Heart left ventricle (tissue), 16 donors: ENCODE measurements at regions not wholly inside any gene's neighbourhood (a gene's known extent, or its start where the extent isn't known, plus 50 kb on each side); places are given as distances from the start of the nearest gene placed in this dataset.

Experiments used
- ATAC-seq, 4 donors: fragments of 200-7000 bp; cut with Tn5 transposase; one replicate each; pipeline ENCODE4 v1.9.1; 2020 to 2022; ENCODE audit warnings: moderate library complexity in 4 of 4, mild to moderate bottlenecking in 3 of 4, moderate number of reproducible peaks in 1 of 4
- DNase-seq, 5 donors: peaks; one replicate each; pipeline ENCODE4 v3.0.0-alpha.2; 2020
- H3K27ac ChIP-seq, 12 donors: fragments of 200-600 bp; sonication (generic) in 4 of 12; one replicate each; pipeline versions ENCODE4 v1.5.0 to v1.8.0; 2016 to 2022; ENCODE audit warnings: mild to moderate bottlenecking in 2 of 12
- H3K27me3 ChIP-seq, 9 donors: fragments of 200-600 bp; sonication (generic) in 2 of 9; one replicate each; pipeline versions ENCODE4 v1.5.1 to v1.8.0; 2016 to 2022; ENCODE audit warnings: mild to moderate bottlenecking in 3 of 9
- H3K36me3 ChIP-seq, 9 donors: fragments of 200-600 bp; sonication (generic) in 2 of 9; one replicate each; pipeline versions ENCODE4 v1.5.0 to v1.8.0; 2018 to 2022; ENCODE audit warnings: mild to moderate bottlenecking in 2 of 9
- H3K4me1 ChIP-seq, 12 donors: fragments of 200-600 bp; sonication (generic) in 4 of 12; one replicate each; pipeline versions ENCODE4 v1.5.0 to v1.8.0; 2016 to 2022; ENCODE audit warnings: mild to moderate bottlenecking in 3 of 12
- H3K4me3 ChIP-seq, 12 donors: fragments of 200-600 bp; sonication (generic) in 4 of 12; one replicate each; pipeline versions ENCODE4 v1.5.0 to v1.8.0; 2017 to 2022; ENCODE audit warnings: mild to moderate bottlenecking in 9 of 12, moderate library complexity in 4 of 12
- H3K9me3 ChIP-seq, 12 donors: fragments of 200-600 bp; sonication (generic) in 4 of 12; one replicate each; pipeline versions ENCODE4 v1.5.0 to v1.8.0; 2016 to 2022; ENCODE audit warnings: mild to moderate bottlenecking in 1 of 12
- POLR2A ChIP-seq, 2 donors: fragments of 450-650 bp; IDR thresholded peaks; one replicate each; pipeline ENCODE4 v1.6.1; 2017; ENCODE audit warnings: antibody characterized with exemption in 2 of 2, mild to moderate bottlenecking in 2 of 2, moderate library complexity in 2 of 2
- WGBS, 4 donors: extraction: QIAGEN DNeasy Blood & Tissue Kit in 2 of 4; methylation state at CpG; one replicate each; pipeline versions ENCODE4 v1.1.5 to v1.1.7; 2013 to 2018; 5-methylcytosine and 5-hydroxymethylcytosine counted together
- intact Hi-C, 10 donors: fragments of 100-400 bp; cut with DNase I; formaldehyde crosslinking; loops; one replicate each; pipeline versions ENCODE4 v1.11.1 to v1.14.2; 2022
- TF ChIP-seq, protein P1 (sequence below), 12 donors: fragments of 200-600 bp; sonication (generic) in 4 of 12; IDR thresholded peaks; one replicate each; pipeline versions ENCODE4 v1.5.0 to v1.8.0; 2018 to 2022; ENCODE audit warnings: antibody characterized with exemption in 12 of 12, mild to moderate bottlenecking in 5 of 12
- donor health status: ischemic (EF 13 %, LVEDD 7.1; RV severe dilation, severe dysfunction).
- donor health status: healthy with polysubstance abuse.
- donor health status: DM: no; HTN: yes; CAD: no.
- donor health status: DM: no; HTN: no; CAD: no.
- donor health status: ischemic (EF 25% LVEDD 6.9; RV normal size, moderate dysfunction).
- donor health status: ischemic (EF 25% LVEDD 5.7; RV mildly dilated, moderate dysfunction).
- donor health status: healthy.
- donor health status: DM: yes; HTN: yes; CAD: no.
- donor health status: ischemic (EF 35%, LVEDD 5.7; RV mildly dilated, moderate dysfunction).
- donor health status: nonischemic (EF 11% LVEDD 7.7; RV severe dilation, severe dysfunction).
- donor health status: DM: yes; HTN: yes; CAD: no.
- donor health status: PGD.
- donor health status: ischemic (EF 29% LVEDD 5.4; RV normal size, mild dysfunction).
- donor health status: nonischemic (EF 23%, LVEDD 6.1; RV moderate dilation, normal function).

DNA sequence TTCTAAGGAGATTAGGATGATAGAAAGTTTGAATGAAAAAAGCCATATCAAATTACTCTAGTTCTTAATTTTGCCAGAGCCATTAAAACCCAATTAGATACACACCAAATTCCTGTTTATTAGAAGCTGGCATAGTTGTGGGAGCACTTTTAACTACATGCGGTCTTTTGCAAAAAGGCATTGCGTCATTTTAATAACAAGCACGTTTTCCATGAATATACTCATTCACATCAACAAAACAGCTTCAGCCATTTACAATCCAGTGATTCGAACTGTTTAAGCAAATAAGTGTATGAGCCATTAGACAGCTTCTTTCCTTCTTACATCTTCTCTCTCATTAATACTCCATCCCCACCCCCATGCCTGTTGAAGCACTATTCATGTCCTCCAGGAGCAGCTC is 109.5 kb upstream of the EOLA2 start:
- DNase-seq (no peak), ATAC-seq (no peak)
- 67 to 97% (median 85%) methylated on average over 4 of the region's 4 CpGs for WGBS, 4 donors
- intact Hi-C loops = no loop called here
- TF ChIP-seq, protein P1, sequence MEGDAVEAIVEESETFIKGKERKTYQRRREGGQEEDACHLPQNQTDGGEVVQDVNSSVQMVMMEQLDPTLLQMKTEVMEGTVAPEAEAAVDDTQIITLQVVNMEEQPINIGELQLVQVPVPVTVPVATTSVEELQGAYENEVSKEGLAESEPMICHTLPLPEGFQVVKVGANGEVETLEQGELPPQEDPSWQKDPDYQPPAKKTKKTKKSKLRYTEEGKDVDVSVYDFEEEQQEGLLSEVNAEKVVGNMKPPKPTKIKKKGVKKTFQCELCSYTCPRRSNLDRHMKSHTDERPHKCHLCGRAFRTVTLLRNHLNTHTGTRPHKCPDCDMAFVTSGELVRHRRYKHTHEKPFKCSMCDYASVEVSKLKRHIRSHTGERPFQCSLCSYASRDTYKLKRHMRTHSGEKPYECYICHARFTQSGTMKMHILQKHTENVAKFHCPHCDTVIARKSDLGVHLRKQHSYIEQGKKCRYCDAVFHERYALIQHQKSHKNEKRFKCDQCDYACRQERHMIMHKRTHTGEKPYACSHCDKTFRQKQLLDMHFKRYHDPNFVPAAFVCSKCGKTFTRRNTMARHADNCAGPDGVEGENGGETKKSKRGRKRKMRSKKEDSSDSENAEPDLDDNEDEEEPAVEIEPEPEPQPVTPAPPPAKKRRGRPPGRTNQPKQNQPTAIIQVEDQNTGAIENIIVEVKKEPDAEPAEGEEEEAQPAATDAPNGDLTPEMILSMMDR (IDR thresholded peaks at IDR 0.05) = no peak
- TF ChIP-seq POLR2A (IDR thresholded peaks at IDR 0.05) = no peak
- Histone ChIP-seq H3K4me3 (no peak overlapping the region), H3K27ac (no peak overlapping the region), H3K9me3 (peaks cover 0 to 4% (median 0%) of the 10 kb centered on the region in 12 donors), H3K27me3 (no peaks in the 10 kb centered on the region), H3K4me1 (no peaks in the 10 kb centered on the region), H3K36me3 (no peaks in the 10 kb centered on the region)

DNA sequence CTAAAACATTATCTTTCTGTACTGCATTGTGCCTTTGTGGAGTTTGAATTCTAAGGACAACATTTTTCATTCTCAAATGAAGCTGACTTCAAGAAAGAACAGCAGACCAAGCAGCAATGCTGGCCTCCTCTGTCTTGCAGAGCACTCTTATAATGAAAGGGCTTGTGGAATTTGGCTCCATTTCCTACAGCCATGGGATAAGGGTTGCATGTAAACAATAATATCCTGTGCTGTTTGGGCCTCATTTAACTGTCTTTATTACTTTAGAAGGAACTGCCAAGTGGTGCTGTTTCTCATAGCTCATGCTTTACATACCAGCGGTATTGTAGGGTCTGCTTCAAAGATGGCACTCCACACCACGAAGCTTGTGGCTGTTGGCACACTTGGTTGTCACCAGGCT is 111.4 kb upstream of the EOLA2 start:
- H3K4me1 ChIP-seq = no peaks in the 10 kb centered on the region
- H3K9me3 ChIP-seq = peaks cover 0 to 4% (median 0%) of the 10 kb centered on the region in 12 donors
- WGBS, 4 donors = 40 to 49% (median 44%) methylated on average over 2 of the region's 2 CpGs
- DNase-seq (no peak), ATAC-seq (no peak)
- no peak overlapping the region for H3K4me3 ChIP-seq
- intact Hi-C loops = no loop called here
- no peaks in the 10 kb centered on the region for H3K36me3 ChIP-seq
- no peak overlapping the region for H3K27ac ChIP-seq
- no peak for TF ChIP-seq POLR2A (IDR thresholded peaks at IDR 0.05)
- TF ChIP-seq, protein P1 (IDR thresholded peaks at IDR 0.05) = no peak
- H3K27me3 ChIP-seq = no peaks in the 10 kb centered on the region

DNA sequence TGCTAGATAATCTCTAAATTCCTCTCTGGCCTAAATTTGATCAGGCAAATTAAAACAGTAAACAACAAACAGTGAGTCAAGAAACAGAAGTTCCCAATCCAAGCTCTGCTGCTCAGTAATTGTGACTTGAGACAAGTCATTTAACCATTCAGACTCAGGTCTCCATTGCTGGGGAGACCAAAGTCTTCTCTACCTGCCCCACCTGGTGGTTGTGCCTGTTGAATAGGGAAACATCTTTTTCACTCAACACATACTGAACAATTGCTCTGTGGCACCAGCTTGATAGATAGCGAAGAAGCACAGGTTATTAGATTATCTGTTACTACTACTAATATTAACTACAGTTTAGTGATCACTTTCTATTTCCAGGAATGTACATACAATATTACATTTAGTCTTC is 112.1 kb upstream of the EOLA2 start:
- no peak overlapping the region for H3K4me3 ChIP-seq
- intact Hi-C loops = no loop called here
- no peak for TF ChIP-seq POLR2A (IDR thresholded peaks at IDR 0.05)
- TF ChIP-seq, protein P1 (IDR thresholded peaks at IDR 0.05) = no peak
- no peak overlapping the region for H3K27ac ChIP-seq
- ATAC-seq (no peak), DNase-seq (no peak)
- H3K36me3 ChIP-seq = no peaks in the 10 kb centered on the region
- peaks cover 0 to under 1% (median 0%) of the 10 kb centered on the region in 12 donors for H3K9me3 ChIP-seq
- no peaks in the 10 kb centered on the region for H3K4me1 ChIP-seq
- no peaks in the 10 kb centered on the region for H3K27me3 ChIP-seq
- WGBS, 4 donors = 79 to 100% (median 98%) methylated on average over 1 of the region's 1 CpG

- Histone ChIP-seq H3K27me3 (no peaks in the 10 kb centered on the region), H3K9me3 (no peaks in the 10 kb centered on the region), H3K36me3 (no peaks in the 10 kb centered on the region), H3K4me3 (no peak overlapping the region), H3K4me1 (no peaks in the 10 kb centered on the region), H3K27ac (no peak overlapping the region)
- DNase-seq = no peak
- TF ChIP-seq, protein P1 (IDR thresholded peaks at IDR 0.05) = no peak
- no peak for TF ChIP-seq POLR2A (IDR thresholded peaks at IDR 0.05)
- intact Hi-C loops = no loop called here
- no peak for ATAC-seq
- 20 to 76% (median 47%) methylated on average over 2 of the region's 2 CpGs for WGBS, 4 donors
Measured at GRCh38 chrX:150051096-150051495, 112.8 kb upstream of the EOLA2 start.
